ENCODE measurements at regions not wholly inside any gene's neighbourhood (a gene's known extent, or its start where the extent isn't known, plus 50 kb on each side); places are given as distances from the start of the nearest gene placed in this dataset.

GRCh38 chr15:99447497-99448371 lies 118.0 kb upstream of the MEF2A start:
- no peak for DNase-seq

GRCh38 chr15:99449514-99449913 lies 116.3 kb upstream of the MEF2A start:
- no peaks in the 10 kb centered on the region for H3K27me3 ChIP-seq
- H3K9me3 ChIP-seq, result no peaks in the 10 kb centered on the region
- H3K36me3 ChIP-seq, result no peaks in the 10 kb centered on the region
- 61 to 72% methylated on average over 4 of the region's 4 CpGs for WGBS, 2 donors
- H3K4me3 ChIP-seq, result no peak overlapping the region
- DNase-seq, result no peak
- peaks cover 38 to 68% (median 40%) of the 10 kb centered on the region in 3 donors for H3K4me1 ChIP-seq
- intact Hi-C loops (cut with DNase I), result loop anchor here (10.0 kb wide), 1 partner anchor 115 kb away; the partner anchor contains the start of gene MEF2A
- TF ChIP-seq CTCF (IDR thresholded peaks at IDR 0.05), result no peak
- no peak for TF ChIP-seq POLR2A (IDR thresholded peaks at IDR 0.05)
- peak overlapping the region in 3 of 4 donors; percentile 72 to 89 (median 75) for H3K27ac ChIP-seq

More at GRCh38 chr15:99447497-99448371, 118.0 kb upstream of the MEF2A start:
- H3K4me3 ChIP-seq, result no peak overlapping the region
- no peaks in the 10 kb centered on the region for H3K27me3 ChIP-seq
- H3K36me3 ChIP-seq, result no peaks in the 10 kb centered on the region
- H3K27ac ChIP-seq, result no peak overlapping the region
- no peak for TF ChIP-seq POLR2A (IDR thresholded peaks at IDR 0.05)
- no peak for TF ChIP-seq CTCF (IDR thresholded peaks at IDR 0.05)
- intact Hi-C loops (cut with DNase I), result loop anchor here (10.0 kb wide), 1 partner anchor 117 kb away; the partner anchor contains the start of gene MEF2A
- no peaks in the 10 kb centered on the region for H3K9me3 ChIP-seq
- 64 to 82% methylated on average over 15 to 16 of the region's 28 CpGs for WGBS, 2 donors
- H3K4me1 ChIP-seq, result peaks cover 28 to 67% (median 34%) of the 10 kb centered on the region in 3 donors

GRCh38 chr15:99450896-99451358 lies 114.9 kb upstream of the MEF2A start:
- Histone ChIP-seq H3K27me3 (no peaks in the 10 kb centered on the region), H3K27ac (peak overlapping the region; percentile 72 to 91 (median 82)), H3K4me1 (peaks cover 48 to 83% (median 49%) of the 10 kb centered on the region in 3 donors), H3K9me3 (no peaks in the 10 kb centered on the region), H3K4me3 (peak overlapping the region in 2 of 4 donors; percentile 9 to 34), H3K36me3 (no peaks in the 10 kb centered on the region)
- intact Hi-C loops (cut with DNase I), result no loop called here
- no peak for TF ChIP-seq POLR2A (IDR thresholded peaks at IDR 0.05)
- no peak for TF ChIP-seq CTCF (IDR thresholded peaks at IDR 0.05)
- DNase-seq, result no peak
- WGBS, 2 donors, result 13 to 27% methylated on average over 10 to 12 of the region's 14 CpGs

- DNase-seq, result no peak
- TF ChIP-seq POLR2A (IDR thresholded peaks at IDR 0.05), result no peak
- peak overlapping the region; percentile 72 to 91 (median 82) for H3K27ac ChIP-seq
- no peak overlapping the region for H3K4me3 ChIP-seq
- no peaks in the 10 kb centered on the region for H3K27me3 ChIP-seq
- intact Hi-C loops (cut with DNase I), result no loop called here
- H3K36me3 ChIP-seq, result no peaks in the 10 kb centered on the region
- WGBS, 2 donors, result 82 to 96% methylated on average over 3 of the region's 3 CpGs
- no peaks in the 10 kb centered on the region for H3K9me3 ChIP-seq
- H3K4me1 ChIP-seq, result peaks cover 48 to 84% (median 49%) of the 10 kb centered on the region in 3 donors
These were observed 114.3 kb upstream of the MEF2A start for GRCh38 chr15:99451484-99451883.

GRCh38 chr15:99452010-99452409 lies 113.8 kb upstream of the MEF2A start:
- Histone ChIP-seq H3K4me3 (no peak overlapping the region), H3K27ac (peak overlapping the region; percentile 17 to 91 (median 88)), H3K4me1 (peaks cover 48 to 83% (median 49%) of the 10 kb centered on the region in 3 donors), H3K36me3 (no peaks in the 10 kb centered on the region), H3K27me3 (no peaks in the 10 kb centered on the region), H3K9me3 (no peaks in the 10 kb centered on the region)
- intact Hi-C loops (cut with DNase I), result no loop called here
- TF ChIP-seq POLR2A (IDR thresholded peaks at IDR 0.05) (no peak), CTCF (IDR thresholded peaks at IDR 0.05) (no peak)
- 95 to 98% methylated on average over 11 of the region's 11 CpGs for WGBS, 2 donors
- no peak for DNase-seq

Data from esophagus squamous epithelium (tissue), 5 donors.